Gastroesophageal sphincter (tissue), 3 donors: ENCODE measurements at regions not wholly inside any gene's neighbourhood (a gene's known extent, or its start where the extent isn't known, plus 50 kb on each side); places are given as distances from the start of the nearest gene placed in this dataset.

ENCODE experiments used
- CTCF ChIP-seq, 4 experiments: fragments of 200-600 bp in 2 of 4; fragments of 450-650 bp in 2 of 4; sonication (generic) in 1 of 4; IDR thresholded peaks; one replicate each; pipeline ENCODE4 v1.5.1; 2017 to 2019; ENCODE audit warnings: antibody characterized with exemption in 4 of 4, mild to moderate bottlenecking in 2 of 4, moderate library complexity in 2 of 4
- POLR2AphosphoS5 ChIP-seq: sonication (generic); formaldehyde crosslinking; IDR thresholded peaks from one replicate; pipeline ENCODE4 v1.6.1; 2017; ENCODE audit warnings: antibody characterized with exemption

DNA sequence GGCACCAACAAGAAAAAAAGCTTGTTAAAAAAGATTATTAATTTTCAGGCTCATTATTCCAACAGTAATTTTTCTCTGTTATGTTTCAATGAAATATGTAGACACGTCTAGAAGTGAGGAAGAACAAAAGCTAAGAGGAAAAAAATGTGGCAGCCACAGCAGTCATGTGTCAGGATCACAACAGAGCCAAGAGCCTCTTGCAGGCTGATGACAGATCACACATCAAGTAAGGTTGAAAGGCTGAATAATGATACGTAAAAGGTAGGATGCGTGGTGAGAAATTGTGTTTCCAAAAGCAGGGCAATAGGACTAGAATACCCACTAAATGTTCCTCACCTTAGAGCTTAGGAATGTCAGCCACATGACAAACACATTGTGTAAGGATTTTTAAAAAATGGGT is 124.8 kb downstream of the HTR1A start:
- TF ChIP-seq POLR2AphosphoS5 (no peak), CTCF (IDR thresholded peaks at IDR 0.05) (no peak)
